Pancreas (tissue), 10 donors: ENCODE measurements at regions not wholly inside any gene's neighbourhood (a gene's known extent, or its start where the extent isn't known, plus 50 kb on each side); places are given as distances from the start of the nearest gene placed in this dataset.
"Not testable (repeated sequence)": the region's sequence is repeated elsewhere in the genome, so short reads cannot be mapped to it uniquely, and the experiment has no call there.

Source experiments
- ATAC-seq, 4 donors: fragments of 200-7000 bp; cut with Tn5 transposase; one replicate each; pipeline versions ENCODE4 v1.8.0 to v1.9.1; 2020; ENCODE audit warnings: mild to moderate bottlenecking in 4 of 4, moderate library complexity in 4 of 4
- DNase-seq, 6 donors: peaks; one replicate each; pipeline ENCODE4 v3.0.0-alpha.2; 2020
- FAIRE-seq: peaks from 2 replicates; lab custom pipeline; 2012; peaks lifted over from hg19 to GRCh38; lab: Jason Lieb, UNC
- H3K27ac ChIP-seq, 4 donors: fragments of 200-600 bp; sonication (generic); 1 replicate in 3 of 4; 2 replicates in 1 of 4; pipeline versions ENCODE4 v1.5.0 to v1.8.0; 2020
- H3K27me3 ChIP-seq, 4 donors: fragments of 200-600 bp; one replicate each; pipeline ENCODE4 v1.8.0; 2021
- H3K36me3 ChIP-seq, 3 donors: fragments of 200-600 bp; sonication (generic) in 1 of 3; one replicate each; pipeline versions ENCODE4 v1.5.0 to v1.8.0; 2020 to 2021
- H3K4me1 ChIP-seq, 3 donors: fragments of 200-600 bp; one replicate each; pipeline ENCODE4 v1.8.0; 2021
- H3K4me3 ChIP-seq, 4 donors: fragments of 200-600 bp; sonication (generic) in 2 of 4; one replicate each; pipeline versions ENCODE4 v1.5.0 to v1.8.0; 2020 to 2021
- H3K9me3 ChIP-seq, 4 donors: fragments of 200-600 bp; one replicate each; pipeline ENCODE4 v1.8.0; 2021
- CTCF ChIP-seq, 4 donors: fragments of 200-600 bp; sonication (generic) in 3 of 4; IDR thresholded peaks; one replicate each; pipeline versions ENCODE4 v1.5.0 to v1.8.0; 2021; ENCODE audit warnings: antibody characterized with exemption in 4 of 4
- WGBS, 2 donors: extraction: QIAGEN DNeasy Blood & Tissue Kit; methylation state at CpG; one replicate each; pipeline ENCODE4 v1.1.7; 2013; 5-methylcytosine and 5-hydroxymethylcytosine counted together
- intact Hi-C, 3 donors: fragments of 100-400 bp; cut with DNase I; formaldehyde crosslinking; loops; one replicate each; pipeline versions ENCODE4 v1.11.1 to v1.14.2; 2022
- donor health status: healthy with polysubstance abuse.
- donor health status: DM: no; HTN: no; CAD: no; lungs with moderate emphysema.
- donor health status: DM: no; HTN: no; CAD: no.
- donor health status: control.
- donor health status: control.
- donor health status: Bipolar disorder and iron deficiency.
- donor health status: DM: yes; HTN: yes; CAD: no.
- donor health status: DM: no; HTN: no; CAD: no.
- donor health status: DM: no; HTN: no; CAD: no.
- donor health status: DM: yes; HTN: yes; CAD: no.

DNA sequence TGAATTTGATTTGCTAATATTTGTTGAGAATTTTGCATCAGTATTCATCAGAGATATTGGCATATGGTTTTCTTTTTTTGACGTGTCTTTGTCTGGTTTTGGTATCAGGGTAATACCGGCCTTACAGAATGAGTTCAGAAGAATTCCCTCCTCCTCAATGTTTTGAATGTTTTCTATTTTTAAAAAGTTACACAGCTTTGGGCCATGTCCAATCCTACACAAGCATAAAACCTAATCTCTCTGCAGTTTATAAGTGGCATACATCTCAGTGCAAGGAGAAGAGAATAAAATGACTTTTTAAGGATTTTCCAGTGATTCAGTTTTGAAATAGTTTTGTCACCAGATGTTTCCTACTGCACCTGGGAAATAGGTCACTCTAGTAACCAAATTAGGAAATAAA, 185.5 kb downstream of the COL12A1 start:
- ATAC-seq (no peak), FAIRE-seq (no peak), DNase-seq (no peak)
- Histone ChIP-seq H3K36me3 (no peaks in the 10 kb centered on the region), H3K4me1 (no peaks in the 10 kb centered on the region), H3K27ac (no peak overlapping the region), H3K9me3 (no peaks in the 10 kb centered on the region), H3K4me3 (no peak overlapping the region), H3K27me3 (no peaks in the 10 kb centered on the region)
- WGBS, 2 donors = 85 to 87% methylated on average over 2 of the region's 2 CpGs
- no peak for TF ChIP-seq CTCF (IDR thresholded peaks at IDR 0.05)
- intact Hi-C loops = no loop called here

- H3K4me1 ChIP-seq = no peaks in the 10 kb centered on the region
- H3K4me3 ChIP-seq = no peak overlapping the region
- intact Hi-C loops = no loop called here
- no peaks in the 10 kb centered on the region for H3K27me3 ChIP-seq
- TF ChIP-seq CTCF (IDR thresholded peaks at IDR 0.05) = no peak
- no peaks in the 10 kb centered on the region for H3K36me3 ChIP-seq
- FAIRE-seq (no peak), ATAC-seq (no peak), DNase-seq (no peak)
- H3K27ac ChIP-seq = no peak overlapping the region
- no peaks in the 10 kb centered on the region for H3K9me3 ChIP-seq
- WGBS, 2 donors = 73 to 77% methylated on average over 2 of the region's 2 CpGs
Measured at GRCh38 chr6:75012018-75012417, 193.8 kb downstream of the COL12A1 start.

DNA sequence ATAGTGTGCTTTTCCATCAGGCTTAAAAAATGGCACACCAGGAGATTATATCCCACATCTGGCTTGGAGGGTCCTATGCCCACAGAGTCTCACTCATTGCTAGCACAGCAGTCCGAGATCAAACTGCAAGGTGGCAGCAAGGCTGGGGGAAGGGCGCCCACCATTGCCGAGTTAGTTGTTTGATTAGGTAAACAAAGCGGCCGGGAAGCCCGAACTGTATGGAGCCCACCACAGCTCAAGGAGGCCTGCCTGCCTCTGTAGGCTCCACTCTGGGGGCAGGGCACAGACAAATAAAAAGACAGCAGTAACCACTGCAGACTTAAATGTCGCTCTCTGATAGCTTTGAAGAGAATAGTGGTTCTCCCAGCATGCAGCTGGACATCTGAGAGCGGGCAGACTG, 201.9 kb downstream of the COL12A1 start:
- intact Hi-C loops, H3K27ac ChIP-seq, H3K36me3 ChIP-seq, H3K4me1 ChIP-seq, ATAC-seq, H3K9me3 ChIP-seq, FAIRE-seq, H3K27me3 ChIP-seq, H3K4me3 ChIP-seq: not testable (repeated sequence)
- WGBS, 2 donors = 86 to 91% methylated on average over 8 of the region's 8 CpGs
- peak in 1 of 6 donors; percentile 32 for DNase-seq

DNA sequence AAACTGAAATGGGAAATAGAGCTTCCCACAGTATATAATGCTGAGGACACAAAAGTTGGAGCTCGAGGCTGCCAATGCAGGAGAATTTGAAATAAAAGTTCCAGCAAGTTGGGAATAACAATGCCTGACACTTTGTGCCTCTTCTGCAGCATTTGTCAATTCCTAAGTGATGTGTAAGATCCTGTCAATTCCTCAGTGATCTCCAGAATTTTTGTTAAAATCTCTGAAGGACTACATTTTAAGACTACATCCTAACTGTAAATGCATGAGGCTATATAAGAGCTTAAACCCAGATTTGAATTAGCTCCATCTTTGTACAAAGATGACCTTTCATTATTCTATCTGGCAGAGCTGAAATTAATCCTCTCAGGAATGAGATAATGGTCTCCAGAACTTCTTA, 208.2 kb downstream of the COL12A1 start:
- Histone ChIP-seq H3K4me1 (no peaks in the 10 kb centered on the region), H3K36me3 (no peaks in the 10 kb centered on the region), H3K4me3 (no peak overlapping the region), H3K27ac (no peak overlapping the region), H3K27me3 (no peaks in the 10 kb centered on the region), H3K9me3 (no peaks in the 10 kb centered on the region)
- DNase-seq = no peak
- intact Hi-C loops = no loop called here
- TF ChIP-seq CTCF (IDR thresholded peaks at IDR 0.05) = no peak
- no peak for ATAC-seq
- WGBS, 2 donors = 84 to 85% methylated on average over 1 of the region's 1 CpG
- no peak for FAIRE-seq

DNA sequence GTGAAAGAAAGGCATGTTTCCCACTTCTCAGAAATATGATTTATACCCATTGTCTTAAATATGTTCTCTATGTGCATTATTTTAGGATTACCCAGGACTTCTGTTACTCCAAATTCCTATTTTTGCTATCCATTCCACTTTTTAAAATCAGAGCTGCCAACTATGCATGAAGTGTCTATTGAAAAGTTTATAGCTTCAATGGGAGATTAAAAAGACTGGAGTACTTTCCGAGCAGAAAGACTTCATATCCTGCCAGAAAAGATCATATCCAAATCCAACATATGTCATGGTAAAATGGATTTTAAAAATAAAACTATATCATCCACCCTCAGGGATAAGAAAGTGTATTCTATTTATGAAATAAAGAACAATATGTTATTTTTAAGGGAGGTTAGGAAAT, 212.7 kb downstream of the COL12A1 start:
- ATAC-seq (no peak), FAIRE-seq (no peak), DNase-seq (no peak)
- Histone ChIP-seq H3K36me3 (no peaks in the 10 kb centered on the region), H3K27ac (no peak overlapping the region), H3K4me1 (no peaks in the 10 kb centered on the region), H3K4me3 (no peak overlapping the region), H3K27me3 (no peaks in the 10 kb centered on the region), H3K9me3 (no peaks in the 10 kb centered on the region)
- TF ChIP-seq CTCF (IDR thresholded peaks at IDR 0.05) = no peak
- 79 to 86% methylated on average over 1 of the region's 1 CpG for WGBS, 2 donors
- intact Hi-C loops = no loop called here
